GM19023 (cell line): ENCODE measurements at regions not wholly inside any gene's neighbourhood (a gene's known extent, or its start where the extent isn't known, plus 50 kb on each side); places are given as distances from the start of the nearest gene placed in this dataset.

Experiments used
- ATAC-seq: cut with Tn5 transposase; IDR thresholded peaks from one replicate; pipeline ENCODE4 v1.9.1; 2021; ENCODE audit warnings: mild to moderate bottlenecking, moderate library complexity; ENCODE audit not compliant: unreplicated experiment

DNA sequence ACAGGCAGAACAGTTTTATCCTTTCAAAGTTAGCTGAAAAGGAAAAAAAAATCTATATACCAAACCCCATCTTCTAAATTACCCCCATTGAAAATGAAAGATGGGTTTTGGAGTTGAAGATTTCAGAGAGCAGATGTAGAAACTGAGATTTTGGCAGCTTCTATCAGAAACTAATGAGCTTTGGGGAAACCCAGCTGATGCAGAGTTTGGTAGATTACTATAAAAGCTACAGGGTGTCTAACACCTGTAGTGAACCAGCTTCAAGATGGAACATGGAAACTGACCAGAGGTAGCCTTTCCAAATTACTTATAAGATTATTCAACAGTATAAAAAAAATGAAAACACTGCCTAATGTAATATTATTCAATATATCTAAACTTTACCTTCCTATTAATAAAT is 583.1 kb downstream of the XIRP2 start:
- no peak for ATAC-seq

GRCh38 chr2:167462379-167462778 is 574.1 kb downstream of the XIRP2 start:
- no peak for ATAC-seq

DNA sequence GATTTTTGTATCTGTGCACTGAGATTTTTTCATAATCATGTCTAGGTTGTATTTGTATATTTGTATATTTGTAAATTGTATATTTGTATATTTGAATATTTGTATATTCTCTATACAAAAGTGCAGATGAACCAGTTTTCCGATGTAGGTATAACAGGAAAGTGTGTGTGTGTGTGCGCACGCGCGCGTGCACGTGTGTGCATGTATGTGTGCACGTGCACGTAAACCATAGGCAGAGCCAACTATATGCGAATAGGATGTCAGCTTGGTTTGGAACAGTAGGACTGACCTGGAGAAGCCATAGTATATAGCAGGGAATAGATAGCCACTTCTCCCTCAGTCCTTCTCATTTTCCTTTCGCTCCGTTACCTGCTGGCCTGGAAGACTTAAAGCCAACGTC is 565.8 kb downstream of the XIRP2 start:
- no peak for ATAC-seq

DNA sequence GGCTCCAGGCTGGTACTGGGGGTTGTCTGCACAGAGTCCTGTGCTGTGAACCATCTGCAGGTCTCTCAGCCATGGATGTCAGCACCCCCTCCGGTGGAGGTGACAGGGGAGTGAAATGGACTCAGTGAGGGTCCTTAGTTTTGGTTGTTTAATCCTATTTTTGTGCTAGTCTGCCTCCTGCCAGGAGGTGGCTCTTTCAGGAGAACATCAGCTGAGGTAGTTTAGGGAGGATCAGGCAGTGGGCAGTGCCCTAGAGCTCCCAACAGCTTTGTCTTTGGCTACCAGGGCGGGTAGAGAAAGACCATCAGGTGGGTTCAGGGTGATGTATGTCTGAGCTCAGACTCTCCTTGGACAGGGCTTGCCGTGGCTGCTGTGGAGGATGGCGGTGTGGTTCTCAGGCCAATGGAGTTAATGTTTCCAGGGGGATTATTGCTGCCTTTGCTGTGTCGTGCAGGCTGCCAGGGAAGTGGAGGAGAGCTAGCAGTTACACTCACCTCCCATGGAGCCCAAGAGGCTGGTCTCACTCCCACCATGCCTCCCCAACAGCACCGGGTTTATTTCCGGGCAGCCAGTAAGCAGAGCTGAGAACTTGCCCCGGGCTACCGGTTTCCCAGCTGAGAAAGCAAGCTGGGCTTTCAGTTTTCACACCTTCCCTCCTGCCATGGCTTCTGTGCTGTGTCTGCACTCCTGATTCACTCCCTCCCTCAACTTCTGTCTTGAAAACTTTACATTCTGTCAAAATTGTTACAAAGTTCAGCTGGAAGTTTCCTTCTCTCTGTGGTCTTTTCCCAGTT is 563.4 kb downstream of the XIRP2 start:
- no peak for ATAC-seq

GRCh38 chr2:167450364-167450763 is 562.1 kb downstream of the XIRP2 start:
- ATAC-seq, result no peak

DNA sequence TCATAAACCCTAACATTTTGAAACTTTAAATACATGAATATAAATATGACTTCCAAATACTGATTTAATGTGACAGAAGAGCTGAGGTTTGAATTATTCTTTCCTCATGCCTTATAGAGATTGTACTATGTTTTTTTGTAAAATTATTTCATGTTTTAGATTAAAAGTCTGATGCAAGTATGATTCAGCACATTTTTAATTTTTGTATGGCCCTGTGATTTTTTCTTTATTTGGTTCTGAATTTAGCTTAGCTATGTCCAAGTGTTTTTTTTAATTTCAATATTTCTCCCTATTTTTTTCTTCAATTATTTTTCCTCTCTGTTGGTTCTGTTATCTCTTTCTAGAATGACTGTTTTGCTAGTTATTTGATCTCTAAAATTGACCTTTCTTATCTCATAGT is 552.1 kb downstream of the XIRP2 start:
- no peak for ATAC-seq

GRCh38 chr2:167438206-167438605 is 549.9 kb downstream of the XIRP2 start:
- no peak for ATAC-seq

DNA sequence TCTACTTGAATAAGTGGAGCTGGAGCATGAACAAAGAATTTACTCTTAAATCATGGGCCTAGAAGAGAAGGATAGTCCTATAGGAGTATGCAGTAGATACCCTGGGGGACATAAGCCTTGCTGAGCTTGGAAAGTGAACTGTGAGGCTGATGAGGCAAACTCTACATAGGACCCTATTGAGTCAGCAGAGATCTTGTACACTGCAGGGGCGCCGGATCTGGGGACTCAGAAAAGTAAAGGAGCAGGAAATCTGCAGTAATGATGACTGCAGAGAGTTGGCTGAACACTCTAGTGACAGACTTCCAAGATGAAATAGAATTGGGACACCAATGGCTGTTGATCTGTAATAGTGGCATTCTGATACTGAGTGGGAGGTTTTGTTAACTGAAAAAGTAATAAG is 543.7 kb downstream of the XIRP2 start:
- no peak for ATAC-seq

- ATAC-seq, result no peak
These were observed 542.2 kb downstream of the XIRP2 start for GRCh38 chr2:167430447-167430846.

GRCh38 chr2:167424803-167425755 is 536.8 kb downstream of the XIRP2 start:
- no peak for ATAC-seq

DNA sequence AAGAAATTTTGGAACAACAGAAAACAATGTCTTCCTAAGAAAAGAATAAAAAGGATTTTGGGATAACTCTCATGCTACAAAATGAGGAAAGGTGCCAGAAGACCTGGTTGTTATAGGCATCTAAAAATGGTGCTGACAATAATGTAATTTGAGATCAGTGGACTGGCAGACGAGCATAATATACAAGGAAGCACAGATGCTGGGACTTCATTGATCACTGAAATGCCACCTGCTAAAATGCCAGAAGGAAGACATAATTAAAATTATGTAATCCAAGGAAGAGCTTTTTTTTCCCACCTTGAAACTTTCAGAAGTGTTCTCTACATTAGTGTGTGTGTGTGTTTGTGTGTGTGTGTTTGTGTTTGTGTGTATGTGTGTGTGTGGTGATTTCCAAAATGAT is 535.9 kb downstream of the XIRP2 start:
- no peak for ATAC-seq

GRCh38 chr2:167423731-167424130 is 535.5 kb downstream of the XIRP2 start:
- no peak for ATAC-seq

- ATAC-seq, result no peak
These were observed 531.9 kb downstream of the XIRP2 start for GRCh38 chr2:167420211-167420610.

GRCh38 chr2:167415068-167415467 is 526.8 kb downstream of the XIRP2 start:
- no peak for ATAC-seq

DNA sequence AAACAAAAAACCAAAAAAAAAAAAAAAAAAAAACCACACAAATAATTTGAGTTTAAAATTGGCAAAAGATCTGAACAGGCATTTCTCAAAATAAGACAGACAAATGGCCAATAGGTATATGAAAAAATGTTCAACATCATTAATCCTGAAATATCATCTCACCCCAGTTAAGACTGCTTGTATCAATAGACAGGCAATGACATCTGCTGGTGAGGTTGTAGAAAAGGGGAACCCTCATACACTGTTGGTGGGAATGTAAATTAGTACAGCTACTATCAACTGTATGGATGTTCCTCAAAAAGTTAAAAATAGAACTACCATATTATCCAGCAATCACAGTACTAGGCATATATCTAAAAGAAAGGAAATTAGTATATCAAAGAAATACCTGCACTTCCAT is 523.1 kb downstream of the XIRP2 start:
- ATAC-seq, result no peak

DNA sequence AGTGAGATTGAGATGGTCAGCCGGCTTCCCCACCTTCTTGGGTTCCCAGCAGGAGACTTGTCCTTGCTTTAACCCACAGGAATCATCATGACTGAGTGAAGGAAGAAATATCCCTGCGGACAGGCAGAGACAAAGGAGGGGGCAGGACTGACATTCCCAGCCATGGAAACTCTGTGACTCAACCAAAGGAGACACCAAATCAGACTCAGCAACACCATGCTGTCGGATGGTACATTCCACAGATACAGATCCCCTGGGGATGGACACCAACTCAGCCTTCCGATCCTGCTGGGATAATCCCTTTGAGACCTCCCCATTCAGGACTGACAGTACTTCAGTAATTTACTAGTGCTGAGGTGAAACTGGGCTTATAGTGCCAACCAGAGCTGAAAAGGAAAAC is 518.3 kb downstream of the XIRP2 start:
- no peak for ATAC-seq

DNA sequence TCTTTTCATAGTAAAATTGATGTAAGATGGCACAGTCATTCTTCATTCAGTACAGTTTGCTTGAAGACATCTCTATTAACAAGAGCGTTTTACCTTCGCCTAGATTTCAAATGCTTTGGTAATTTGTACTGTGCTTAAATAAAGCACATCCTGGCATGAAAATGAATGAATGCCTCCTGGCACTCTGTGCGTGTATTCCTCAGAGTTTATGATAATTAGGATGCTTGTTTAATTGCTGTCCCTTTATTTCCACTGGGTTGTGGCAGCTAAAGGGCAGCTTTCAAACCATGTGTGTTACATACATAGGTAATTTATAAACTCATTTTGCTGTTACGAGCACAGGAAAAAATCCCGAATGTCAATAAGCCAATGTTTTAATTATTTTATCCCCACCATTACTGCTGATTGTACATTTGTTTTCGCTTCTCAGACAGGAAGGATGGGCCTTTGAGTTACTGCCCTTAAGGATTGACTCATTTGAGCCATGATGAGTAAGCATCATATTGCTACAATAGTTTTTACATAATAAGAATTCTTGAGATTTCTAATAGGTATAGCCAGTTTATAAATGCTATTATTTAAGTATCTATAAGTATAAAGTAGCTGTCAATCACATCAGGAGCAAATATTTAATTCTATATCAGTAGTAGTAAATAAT is 516.5 kb downstream of the XIRP2 start:
- ATAC-seq, result no peak

- no peak for ATAC-seq
These were observed 513.0 kb downstream of the XIRP2 start for GRCh38 chr2:167401309-167401708.

DNA sequence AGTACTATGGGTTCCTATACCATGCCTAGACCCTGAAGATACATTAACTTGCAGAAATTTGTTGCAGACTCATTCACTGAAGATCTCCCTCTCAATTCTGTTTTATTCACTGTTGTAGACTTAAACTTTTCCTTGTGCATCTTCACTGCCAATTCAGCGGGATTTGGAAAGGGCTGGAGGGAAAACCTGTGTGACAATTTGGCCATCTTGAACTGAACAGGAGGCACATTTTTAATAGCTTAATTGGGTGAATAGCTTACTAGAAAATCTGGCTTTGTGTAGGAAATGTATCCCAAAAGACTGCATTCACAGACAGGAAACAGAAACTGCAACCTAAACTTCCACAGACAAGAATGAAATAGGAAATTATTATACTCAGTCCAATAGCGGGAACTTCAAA is 512.3 kb downstream of the XIRP2 start:
- ATAC-seq, result no peak

GRCh38 chr2:167398873-167399272 is 510.6 kb downstream of the XIRP2 start:
- no peak for ATAC-seq

- no peak for ATAC-seq
These were observed 500.6 kb downstream of the XIRP2 start for GRCh38 chr2:167388901-167389300.
